HUES6 (cell line): ENCODE measurements at regions not wholly inside any gene's neighbourhood (a gene's known extent, or its start where the extent isn't known, plus 50 kb on each side); places are given as distances from the start of the nearest gene placed in this dataset.
"Not testable (repeated sequence)": the region's sequence is repeated elsewhere in the genome, so short reads cannot be mapped to it uniquely, and the experiment has no call there.

Experiments
- H3K27ac ChIP-seq: 2 replicates; pipeline ENCODE4 v1.7.0; 2013; ENCODE audit warnings: low read depth, mild to moderate bottlenecking, low read length, inconsistent platforms
- H3K27me3 ChIP-seq: 2 replicates; pipeline ENCODE4 v1.6.1; 2013; ENCODE audit warnings: low read length; ENCODE audit not compliant: control insufficient read depth, insufficient read depth
- H3K36me3 ChIP-seq: 2 replicates; pipeline ENCODE4 v1.6.1; 2013; ENCODE audit warnings: low read length; ENCODE audit not compliant: control insufficient read depth, insufficient read depth
- H3K4me1 ChIP-seq: 2 replicates; pipeline ENCODE4 v1.6.1; 2013; ENCODE audit warnings: low read length; ENCODE audit not compliant: control insufficient read depth, insufficient read depth
- H3K4me3 ChIP-seq: 2 replicates; pipeline ENCODE4 v1.5.1; 2013; ENCODE audit warnings: low read depth, low read length
- H3K9ac ChIP-seq: one replicate; pipeline ENCODE4 v1.6.1; 2013; ENCODE audit warnings: mild to moderate bottlenecking, low read length
- H3K9me3 ChIP-seq: 2 replicates; pipeline ENCODE4 v1.6.1; 2013; ENCODE audit warnings: low read depth, low read length; ENCODE audit not compliant: control insufficient read depth, insufficient read depth

DNA sequence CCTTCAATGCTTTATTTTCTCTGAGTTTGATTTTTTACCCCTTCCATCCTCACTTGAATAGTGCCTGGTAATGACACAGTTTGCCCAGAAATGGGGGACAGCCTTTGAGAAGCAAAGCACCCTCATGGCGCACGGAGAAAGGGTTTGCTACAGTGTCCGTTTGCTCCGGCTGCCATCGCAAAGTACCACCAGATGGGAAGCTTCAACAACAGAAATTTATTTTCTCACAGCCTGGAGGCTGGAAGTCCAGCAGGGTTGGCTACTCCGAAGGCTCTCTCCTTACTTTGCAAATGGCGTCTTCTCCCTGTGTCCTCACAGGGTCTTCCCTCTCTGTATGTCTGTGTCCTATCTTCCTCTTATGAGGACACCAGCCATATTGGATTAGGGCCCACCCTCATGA lies 327.7 kb upstream of the KAZN start:
- peaks cover 6% of the 10 kb centered on the region for H3K9me3 ChIP-seq
- H3K36me3 ChIP-seq, result no peaks in the 10 kb centered on the region
- peaks cover 7% of the 10 kb centered on the region; the same call in 1 of the 2 replicates for H3K27me3 ChIP-seq
- no peak overlapping the region for H3K27ac ChIP-seq
- no peaks in the 10 kb centered on the region for H3K4me1 ChIP-seq
- H3K4me3 ChIP-seq, result no peak overlapping the region
- no peak overlapping the region for H3K9ac ChIP-seq

- Histone ChIP-seq H3K36me3 (no peaks in the 10 kb centered on the region), H3K4me3 (no peak overlapping the region), H3K9me3 (peaks cover 6% of the 10 kb centered on the region), H3K27me3 (peaks cover 4% of the 10 kb centered on the region; the same call in 1 of the 2 replicates), H3K27ac (no peak overlapping the region), H3K4me1 (no peaks in the 10 kb centered on the region), H3K9ac (no peak overlapping the region)
These were observed 324.7 kb upstream of the KAZN start for GRCh38 chr1:14273811-14274210.

GRCh38 chr1:14279891-14280290 lies 318.6 kb upstream of the KAZN start:
- peaks cover 23% of the 10 kb centered on the region; the same call in 1 of the 2 replicates for H3K27me3 ChIP-seq
- H3K9me3 ChIP-seq, H3K4me1 ChIP-seq, H3K4me3 ChIP-seq, H3K36me3 ChIP-seq, H3K27ac ChIP-seq, H3K9ac ChIP-seq: not testable (repeated sequence)

GRCh38 chr1:14280909-14281308 lies 317.6 kb upstream of the KAZN start:
- Histone ChIP-seq H3K9ac (no peak overlapping the region), H3K9me3 (no peaks in the 10 kb centered on the region), H3K27me3 (peaks cover 25% of the 10 kb centered on the region; the same call in 1 of the 2 replicates), H3K27ac (no peak overlapping the region), H3K4me3 (no peak overlapping the region), H3K36me3 (no peaks in the 10 kb centered on the region), H3K4me1 (peaks cover 8% of the 10 kb centered on the region; the same call in 1 of the 2 replicates)

DNA sequence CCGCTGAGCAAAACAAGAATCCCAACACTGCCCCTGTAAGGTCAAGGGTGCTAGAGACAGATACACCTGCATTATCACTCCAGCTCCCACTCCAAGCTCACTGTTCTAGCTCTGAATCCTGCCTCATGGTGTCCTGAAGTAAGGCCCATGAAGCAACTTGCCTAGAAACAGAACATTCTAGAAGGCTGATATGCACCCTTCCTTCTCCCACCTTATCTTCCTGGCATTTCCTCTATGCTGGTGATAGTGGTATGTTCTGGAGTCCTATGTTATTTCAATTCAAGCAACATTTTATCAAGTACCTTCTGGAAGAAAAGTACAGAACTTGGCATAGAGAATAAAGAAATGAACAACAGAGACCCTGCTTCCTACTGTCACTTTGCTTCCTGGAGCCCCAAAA lies 317.1 kb upstream of the KAZN start:
- no peak overlapping the region for H3K27ac ChIP-seq
- no peaks in the 10 kb centered on the region for H3K36me3 ChIP-seq
- no peak overlapping the region for H3K4me3 ChIP-seq
- H3K9ac ChIP-seq, result no peak overlapping the region
- peaks cover 26% of the 10 kb centered on the region; the same call in 1 of the 2 replicates for H3K27me3 ChIP-seq
- no peaks in the 10 kb centered on the region for H3K9me3 ChIP-seq
- peaks cover 8% of the 10 kb centered on the region; the same call in 1 of the 2 replicates for H3K4me1 ChIP-seq

DNA sequence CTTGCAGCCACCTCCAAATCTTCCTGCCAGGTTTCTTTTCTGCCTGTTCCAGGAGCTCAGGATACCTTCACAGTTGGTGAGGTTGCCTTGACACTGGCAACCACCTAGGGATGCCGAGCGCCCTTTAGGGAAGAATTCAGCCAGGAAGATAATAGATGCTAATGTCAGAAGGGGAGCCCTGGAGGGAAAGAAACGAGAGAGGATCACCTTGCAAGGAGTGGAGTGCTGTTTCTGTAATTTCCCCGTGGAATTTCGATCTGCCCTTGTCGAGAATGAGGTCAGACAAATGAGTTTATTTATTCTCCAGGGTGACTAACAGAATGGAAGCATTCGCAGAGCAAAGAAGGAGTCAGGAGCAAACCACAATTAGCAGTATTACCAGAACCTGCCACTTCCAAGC lies 315.8 kb upstream of the KAZN start:
- Histone ChIP-seq H3K4me3 (no peak overlapping the region), H3K36me3 (no peaks in the 10 kb centered on the region)

DNA sequence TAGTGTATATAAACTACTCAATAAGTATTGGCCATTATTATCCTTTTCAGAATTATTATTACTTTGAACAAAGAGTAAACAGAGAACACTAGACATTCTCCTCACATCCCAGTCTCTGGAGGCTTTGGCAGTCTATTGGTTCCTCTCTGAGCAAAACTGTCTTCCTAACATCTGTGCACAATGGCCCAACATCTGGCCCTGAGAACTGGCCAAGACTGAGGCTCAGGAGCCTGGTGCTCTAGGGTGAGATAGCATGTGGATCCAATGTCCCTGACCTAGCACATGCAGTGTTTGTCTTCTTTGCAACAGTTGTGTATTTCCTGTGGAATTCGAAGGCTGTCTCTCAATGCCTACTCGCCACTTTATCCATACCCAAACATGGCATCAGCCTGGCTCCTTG lies 313.2 kb upstream of the KAZN start:
- Histone ChIP-seq H3K4me3 (no peak overlapping the region), H3K9me3 (no peaks in the 10 kb centered on the region), H3K36me3 (no peaks in the 10 kb centered on the region), H3K27ac (no peak overlapping the region), H3K4me1 (peaks cover 8% of the 10 kb centered on the region; the same call in 1 of the 2 replicates), H3K9ac (no peak overlapping the region), H3K27me3 (peaks cover 23% of the 10 kb centered on the region; the same call in 1 of the 2 replicates)

More for the DNA sequence above, 315.8 kb upstream of the KAZN start:
- no peak overlapping the region for H3K9ac ChIP-seq
- no peak overlapping the region for H3K27ac ChIP-seq
- peaks cover 26% of the 10 kb centered on the region; the same call in 1 of the 2 replicates for H3K27me3 ChIP-seq
- peaks cover 8% of the 10 kb centered on the region; the same call in 1 of the 2 replicates for H3K4me1 ChIP-seq
- H3K9me3 ChIP-seq, result no peaks in the 10 kb centered on the region

DNA sequence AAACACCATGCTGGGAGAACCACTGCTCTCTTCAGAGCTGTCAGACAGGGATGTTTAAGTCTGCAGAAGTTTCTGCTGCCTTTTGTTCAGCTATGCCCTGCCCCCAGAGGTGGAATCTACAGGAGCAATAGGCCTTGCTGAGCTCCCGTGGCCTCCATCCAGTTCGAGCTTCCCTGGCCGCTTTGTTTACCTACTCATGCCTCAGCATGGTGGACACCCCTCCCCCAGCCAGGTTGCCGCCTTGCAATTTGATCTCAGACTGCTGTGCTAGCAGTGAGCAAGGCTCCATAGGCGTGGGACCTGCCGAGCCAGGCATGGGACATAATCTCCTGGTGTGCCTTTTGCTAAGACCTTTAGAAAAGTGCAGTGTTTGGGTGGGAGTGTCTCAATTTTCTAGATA lies 307.3 kb upstream of the KAZN start:
- not testable (repeated sequence) for H3K27ac ChIP-seq, H3K27me3 ChIP-seq, H3K9ac ChIP-seq, H3K36me3 ChIP-seq, H3K4me1 ChIP-seq, H3K9me3 ChIP-seq, H3K4me3 ChIP-seq

GRCh38 chr1:14292520-14292919 lies 306.0 kb upstream of the KAZN start:
- Histone ChIP-seq H3K9me3 (peaks cover 6% of the 10 kb centered on the region), H3K36me3 (no peaks in the 10 kb centered on the region), H3K4me1 (peaks cover 13% of the 10 kb centered on the region), H3K27me3 (peaks cover 6% of the 10 kb centered on the region; the same call in 1 of the 2 replicates), H3K4me3 (no peak overlapping the region), H3K9ac (no peak overlapping the region), H3K27ac (no peak overlapping the region)

DNA sequence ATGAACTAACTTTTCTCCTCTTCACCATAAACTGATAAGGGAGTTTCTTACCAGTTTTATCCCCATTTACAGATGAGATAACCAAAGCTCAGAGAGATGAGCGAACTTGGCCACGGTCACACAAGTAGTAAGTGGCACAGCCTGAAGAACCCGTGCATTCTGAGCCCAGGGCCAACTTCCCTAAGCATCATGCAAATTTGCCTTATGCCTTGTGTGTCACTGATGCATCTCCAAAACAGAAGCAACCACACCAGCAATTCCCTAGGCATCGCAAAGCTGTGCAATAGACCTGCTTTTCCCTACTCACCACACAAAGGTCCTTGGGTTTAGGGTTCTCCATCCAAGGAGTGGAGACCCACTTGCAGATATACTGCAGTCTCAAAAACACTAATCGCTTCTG lies 304.5 kb upstream of the KAZN start:
- Histone ChIP-seq H3K4me1 (peaks cover 15% of the 10 kb centered on the region), H3K27me3 (peaks cover 6% of the 10 kb centered on the region), H3K36me3 (no peaks in the 10 kb centered on the region), H3K4me3 (no peak overlapping the region), H3K9me3 (peaks cover 6% of the 10 kb centered on the region), H3K27ac (no peak overlapping the region), H3K9ac (no peak overlapping the region)

GRCh38 chr1:14294860-14295536 lies 303.5 kb upstream of the KAZN start:
- H3K4me3 ChIP-seq, result no peak overlapping the region
- no peaks in the 10 kb centered on the region for H3K36me3 ChIP-seq
- H3K27me3 ChIP-seq, result peaks cover 13% of the 10 kb centered on the region
- H3K27ac ChIP-seq, result no peak overlapping the region
- peaks cover 6% of the 10 kb centered on the region for H3K9me3 ChIP-seq
- H3K4me1 ChIP-seq, result peaks cover 15% of the 10 kb centered on the region
- H3K9ac ChIP-seq, result no peak overlapping the region
